Vagina (tissue), 2 donors: ENCODE measurements at regions not wholly inside any gene's neighbourhood (a gene's known extent, or its start where the extent isn't known, plus 50 kb on each side); places are given as distances from the start of the nearest gene placed in this dataset.

Experiments
- POLR2AphosphoS5 ChIP-seq, 2 donors: sonication (generic); formaldehyde crosslinking; IDR thresholded peaks; one replicate each; pipeline ENCODE4 v1.9.0; 2017; ENCODE audit warnings: antibody characterized with exemption in 2 of 2, mild to moderate bottlenecking in 2 of 2, low read depth in 1 of 2; ENCODE audit not compliant: insufficient read depth in 1 of 2
- TF ChIP-seq, protein P1 (sequence below), 3 experiments: fragments of 450-650 bp in 2 of 3; fragments of 200-600 bp in 1 of 3; sonication (generic) in 1 of 3; IDR thresholded peaks; one replicate each; pipeline ENCODE4 v1.5.1; 2017 to 2019; ENCODE audit warnings: antibody characterized with exemption in 3 of 3, mild to moderate bottlenecking in 2 of 3, moderate library complexity in 2 of 3

DNA sequence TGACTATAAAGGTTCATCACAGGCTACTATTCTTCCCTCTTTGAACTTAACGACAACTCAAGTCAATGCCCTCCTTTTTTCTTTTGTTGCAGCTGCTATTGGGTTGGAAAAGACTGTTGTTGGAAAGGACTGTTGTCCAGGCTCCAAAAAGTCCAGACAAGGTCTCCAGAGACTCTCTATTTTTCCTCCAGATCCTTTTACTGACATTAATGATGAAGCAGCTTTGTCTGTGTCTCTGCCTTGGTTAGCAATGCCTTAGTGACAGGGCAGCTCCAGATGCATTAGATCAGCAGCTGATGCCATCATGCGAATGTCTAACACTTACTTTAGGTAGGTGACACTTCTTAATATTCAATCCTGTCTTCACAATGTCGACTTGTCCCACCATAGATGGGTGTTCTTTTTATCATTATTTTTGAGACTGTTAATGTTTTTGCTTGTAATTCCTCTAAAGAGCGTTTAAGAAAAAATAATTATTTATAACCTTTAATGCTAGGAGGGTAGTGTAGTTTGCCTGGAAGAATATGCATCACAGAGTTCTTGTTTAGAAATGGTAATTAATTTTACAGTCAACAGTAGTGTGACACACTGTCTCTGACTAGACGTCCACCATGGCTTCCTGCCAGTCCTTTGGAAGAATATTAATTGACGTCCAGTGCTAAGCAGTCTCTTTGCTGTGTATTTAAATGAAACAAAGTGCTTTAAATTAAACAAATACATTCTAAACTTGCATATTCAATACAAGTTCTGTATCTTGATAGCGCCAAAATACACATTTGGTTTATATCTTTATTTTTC, 492.2 kb downstream of the NR2F1-AS1 start:
- TF ChIP-seq, protein P1, sequence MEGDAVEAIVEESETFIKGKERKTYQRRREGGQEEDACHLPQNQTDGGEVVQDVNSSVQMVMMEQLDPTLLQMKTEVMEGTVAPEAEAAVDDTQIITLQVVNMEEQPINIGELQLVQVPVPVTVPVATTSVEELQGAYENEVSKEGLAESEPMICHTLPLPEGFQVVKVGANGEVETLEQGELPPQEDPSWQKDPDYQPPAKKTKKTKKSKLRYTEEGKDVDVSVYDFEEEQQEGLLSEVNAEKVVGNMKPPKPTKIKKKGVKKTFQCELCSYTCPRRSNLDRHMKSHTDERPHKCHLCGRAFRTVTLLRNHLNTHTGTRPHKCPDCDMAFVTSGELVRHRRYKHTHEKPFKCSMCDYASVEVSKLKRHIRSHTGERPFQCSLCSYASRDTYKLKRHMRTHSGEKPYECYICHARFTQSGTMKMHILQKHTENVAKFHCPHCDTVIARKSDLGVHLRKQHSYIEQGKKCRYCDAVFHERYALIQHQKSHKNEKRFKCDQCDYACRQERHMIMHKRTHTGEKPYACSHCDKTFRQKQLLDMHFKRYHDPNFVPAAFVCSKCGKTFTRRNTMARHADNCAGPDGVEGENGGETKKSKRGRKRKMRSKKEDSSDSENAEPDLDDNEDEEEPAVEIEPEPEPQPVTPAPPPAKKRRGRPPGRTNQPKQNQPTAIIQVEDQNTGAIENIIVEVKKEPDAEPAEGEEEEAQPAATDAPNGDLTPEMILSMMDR (IDR thresholded peaks at IDR 0.05): no peak
- TF ChIP-seq POLR2AphosphoS5 (IDR thresholded peaks at IDR 0.05; ENCODE audit: insufficient read depth in 1 of 2, low read depth in 1 of 2): no peak
